Esophagus muscularis mucosa (tissue), 3 donors: ENCODE measurements at regions not wholly inside any gene's neighbourhood (a gene's known extent, or its start where the extent isn't known, plus 50 kb on each side); places are given as distances from the start of the nearest gene placed in this dataset.

Source experiments
- CTCF ChIP-seq, 3 experiments: fragments of 200-600 bp in 2 of 3; fragments of 450-650 bp in 1 of 3; sonication (generic) in 2 of 3; IDR thresholded peaks; one replicate each; pipeline ENCODE4 v1.5.1; 2017 to 2019; ENCODE audit warnings: antibody characterized with exemption in 3 of 3, mild to moderate bottlenecking in 2 of 3, moderate library complexity in 1 of 3
- POLR2AphosphoS5 ChIP-seq, 2 donors: sonication (generic); formaldehyde crosslinking; IDR thresholded peaks; one replicate each; pipeline ENCODE4 v1.6.1; 2017; ENCODE audit warnings: antibody characterized with exemption in 2 of 2

- TF ChIP-seq CTCF (IDR thresholded peaks at IDR 0.05): no peak
- no peak for TF ChIP-seq POLR2AphosphoS5 (IDR thresholded peaks at IDR 0.05)
Observed at GRCh38 chr22:49227670-49228069, 600.0 kb downstream of the BRD1 start.
